Natural killer cell (primary cell): ENCODE measurements at regions not wholly inside any gene's neighbourhood (a gene's known extent, or its start where the extent isn't known, plus 50 kb on each side); places are given as distances from the start of the nearest gene placed in this dataset.

Experiments
- ATAC-seq, 3 donors: fragments of 150-1000 bp in 2 of 3; fragments of 200-7000 bp in 1 of 3; cut with Tn5 transposase; 1 replicate in 1 of 3; 2 replicates in 2 of 3; pipeline ENCODE4 v1.10.0; 2021; ENCODE audit warnings: mild to moderate bottlenecking in 2 of 3, moderate library complexity in 2 of 3
- DNase-seq, 2 donors: peaks; one replicate each; pipeline versions ENCODE4 v3.0.0 to v3.0.0-alpha.2; 2013 to 2021; ENCODE audit warnings: mixed read lengths in 1 of 2
- H3K27ac ChIP-seq: one replicate; pipeline ENCODE4 v1.5.1; 2013; ENCODE audit warnings: mild to moderate bottlenecking, low read length
- H3K27me3 ChIP-seq: one replicate; pipeline ENCODE4 v1.6.1; 2013; ENCODE audit warnings: low read length; ENCODE audit not compliant: control insufficient read depth, insufficient read depth
- H3K36me3 ChIP-seq: one replicate; pipeline ENCODE4 v1.6.1; 2013; ENCODE audit warnings: low read length; ENCODE audit not compliant: control insufficient read depth, insufficient read depth
- H3K4me1 ChIP-seq: one replicate; pipeline ENCODE4 v1.6.1; 2013; ENCODE audit warnings: low read length; ENCODE audit not compliant: control insufficient read depth, insufficient read depth
- H3K4me3 ChIP-seq: one replicate; pipeline ENCODE4 v1.5.1; 2013; ENCODE audit warnings: low read length
- H3K9me3 ChIP-seq: one replicate; pipeline ENCODE4 v1.6.1; 2013; ENCODE audit warnings: low read length; ENCODE audit not compliant: control insufficient read depth, insufficient read depth
- H3K27ac Mint-ChIP-seq, 2 donors: one replicate each; pipeline ENCODE4 v1.8.0; 2022; ENCODE audit warnings: mild to moderate bottlenecking in 2 of 2, mixed read lengths in 2 of 2, moderate library complexity in 1 of 2
- H3K27me3 Mint-ChIP-seq, 2 donors: one replicate each; pipeline ENCODE4 v1.8.0; 2022; ENCODE audit warnings: low read depth in 2 of 2, mixed read lengths in 2 of 2
- H3K36me3 Mint-ChIP-seq: one replicate; pipeline ENCODE4 v1.8.0; 2022; ENCODE audit warnings: mixed read lengths
- H3K4me1 Mint-ChIP-seq, 2 donors: one replicate each; pipeline ENCODE4 v1.8.0; 2022; ENCODE audit warnings: mixed read lengths in 2 of 2
- H3K4me3 Mint-ChIP-seq: one replicate; pipeline ENCODE4 v1.8.0; 2022; ENCODE audit warnings: mild to moderate bottlenecking, moderate library complexity, mixed read lengths
- H3K9me3 Mint-ChIP-seq, 2 donors: one replicate each; pipeline ENCODE4 v1.8.0; 2022; ENCODE audit warnings: mixed read lengths in 2 of 2
- CTCF ChIP-seq: fragments of 200-600 bp; IDR thresholded peaks from one replicate; pipeline ENCODE4 v1.8.0; 2022; ENCODE audit warnings: antibody characterized with exemption
- WGBS: methylation state at CpG from one replicate; pipeline ENCODE4 v1.1.7; 2013; ENCODE audit warnings: missing lambda C conversion rate; ENCODE audit not compliant: insufficient coverage; 5-methylcytosine and 5-hydroxymethylcytosine counted together
- intact Hi-C: fragments of 100-400 bp; cut with micrococcal nuclease; formaldehyde crosslinking; loops from one replicate; pipeline ENCODE4 v1.14.2; 2022

- WGBS, result 96% methylated on average over 4 of the region's 4 CpGs
- TF ChIP-seq CTCF, result no peak
- Histone ChIP-seq H3K9me3 (no peaks in the 10 kb centered on the region), H3K4me1 (peaks cover 12% of the 10 kb centered on the region), H3K4me3 (no peak overlapping the region), H3K27me3 (no peaks in the 10 kb centered on the region), H3K36me3 (no peaks in the 10 kb centered on the region), H3K27ac (no peak overlapping the region)
- Mint-ChIP-seq H3K27ac (no peak overlapping the region), H3K9me3 (no peaks in the 10 kb centered on the region), H3K4me1 (peaks cover 4% of the 10 kb centered on the region in 2 donors), H3K36me3 (no peaks in the 10 kb centered on the region), H3K27me3 (peaks cover 0 to 9% of the 10 kb centered on the region in 2 donors), H3K4me3 (no peak overlapping the region)
- ATAC-seq, result no peak
- no peak for DNase-seq
- intact Hi-C loops, result no loop called here
These were observed 207.3 kb downstream of the HAUS1 start for GRCh38 chr18:46311491-46311890.

GRCh38 chr18:46312221-46312620 is 208.0 kb downstream of the HAUS1 start:
- Histone ChIP-seq H3K27me3 (no peaks in the 10 kb centered on the region), H3K36me3 (no peaks in the 10 kb centered on the region), H3K4me3 (no peak overlapping the region), H3K27ac (no peak overlapping the region), H3K4me1 (peaks cover 12% of the 10 kb centered on the region), H3K9me3 (no peaks in the 10 kb centered on the region)
- no peak for TF ChIP-seq CTCF
- Mint-ChIP-seq H3K9me3 (no peaks in the 10 kb centered on the region), H3K27me3 (peaks cover 0 to 7% of the 10 kb centered on the region in 2 donors), H3K36me3 (no peaks in the 10 kb centered on the region), H3K4me3 (no peak overlapping the region), H3K27ac (no peak overlapping the region), H3K4me1 (peaks cover 4% of the 10 kb centered on the region in 2 donors)
- DNase-seq (no peak), ATAC-seq (no peak)
- WGBS, result 75% methylated on average over 6 of the region's 6 CpGs
- intact Hi-C loops, result no loop called here

- Mint-ChIP-seq H3K27me3 (no peaks in the 10 kb centered on the region), H3K4me3 (no peak overlapping the region), H3K4me1 (peaks cover 4% of the 10 kb centered on the region in 2 donors), H3K36me3 (no peaks in the 10 kb centered on the region), H3K9me3 (no peaks in the 10 kb centered on the region), H3K27ac (no peak overlapping the region)
- TF ChIP-seq CTCF, result no peak
- DNase-seq, result no peak
- Histone ChIP-seq H3K4me1 (peaks cover 12% of the 10 kb centered on the region), H3K27ac (no peak overlapping the region), H3K36me3 (no peaks in the 10 kb centered on the region), H3K9me3 (no peaks in the 10 kb centered on the region), H3K27me3 (no peaks in the 10 kb centered on the region), H3K4me3 (no peak overlapping the region)
- 91% methylated on average over 6 of the region's 6 CpGs for WGBS
- intact Hi-C loops, result no loop called here
- ATAC-seq, result no peak
These were observed 209.3 kb downstream of the HAUS1 start for GRCh38 chr18:46313521-46313920.

DNA sequence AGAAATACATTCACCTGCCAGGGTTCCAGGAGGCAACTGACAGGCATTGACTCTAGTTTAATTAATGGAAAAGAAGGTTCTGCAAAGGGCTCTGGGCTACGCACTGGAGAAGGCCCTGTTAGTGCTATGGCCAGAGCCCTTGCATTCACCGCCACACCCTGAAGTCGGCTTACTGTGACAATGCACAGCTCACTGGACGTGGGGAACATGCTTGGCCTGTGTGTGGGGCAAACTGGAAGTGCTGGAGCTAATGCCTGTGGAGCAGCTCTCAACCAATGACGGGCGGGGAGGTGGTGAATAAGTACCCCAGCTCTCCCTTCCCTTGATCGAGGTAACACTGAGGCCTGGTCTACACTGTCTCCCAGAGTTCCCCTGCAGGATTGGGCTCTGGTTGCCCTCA is 209.8 kb downstream of the HAUS1 start:
- no peak overlapping the region for H3K27ac Mint-ChIP-seq
- H3K4me1 Mint-ChIP-seq, result peaks cover 4% of the 10 kb centered on the region in 2 donors
- H3K27me3 Mint-ChIP-seq, result no peaks in the 10 kb centered on the region
- no peak overlapping the region for H3K4me3 ChIP-seq
- no peaks in the 10 kb centered on the region for H3K9me3 Mint-ChIP-seq
- H3K36me3 Mint-ChIP-seq, result no peaks in the 10 kb centered on the region
- no peak for TF ChIP-seq CTCF
- no peaks in the 10 kb centered on the region for H3K36me3 ChIP-seq
- H3K9me3 ChIP-seq, result no peaks in the 10 kb centered on the region
- intact Hi-C loops, result no loop called here
- H3K27me3 ChIP-seq, result no peaks in the 10 kb centered on the region
- H3K27ac ChIP-seq, result no peak overlapping the region
- ATAC-seq, result no peak
- 88% methylated on average over 7 of the region's 7 CpGs for WGBS
- DNase-seq, result no peak
- no peak overlapping the region for H3K4me3 Mint-ChIP-seq
- H3K4me1 ChIP-seq, result peaks cover 12% of the 10 kb centered on the region
